ENCODE measurements at regions not wholly inside any gene's neighbourhood (a gene's known extent, or its start where the extent isn't known, plus 50 kb on each side); places are given as distances from the start of the nearest gene placed in this dataset.

- TF ChIP-seq CTCF (IDR thresholded peaks at IDR 0.05; ENCODE audit: low read depth, low read length) (no peak), POLR2A (IDR thresholded peaks at IDR 0.05; ENCODE audit: extremely low read depth, insufficient read length) (no peak)
Observed at GRCh38 chr15:70248116-70249025, 150.7 kb upstream of the TLE3 start.
